ENCODE measurements at regions not wholly inside any gene's neighbourhood (a gene's known extent, or its start where the extent isn't known, plus 50 kb on each side); places are given as distances from the start of the nearest gene placed in this dataset.

DNA sequence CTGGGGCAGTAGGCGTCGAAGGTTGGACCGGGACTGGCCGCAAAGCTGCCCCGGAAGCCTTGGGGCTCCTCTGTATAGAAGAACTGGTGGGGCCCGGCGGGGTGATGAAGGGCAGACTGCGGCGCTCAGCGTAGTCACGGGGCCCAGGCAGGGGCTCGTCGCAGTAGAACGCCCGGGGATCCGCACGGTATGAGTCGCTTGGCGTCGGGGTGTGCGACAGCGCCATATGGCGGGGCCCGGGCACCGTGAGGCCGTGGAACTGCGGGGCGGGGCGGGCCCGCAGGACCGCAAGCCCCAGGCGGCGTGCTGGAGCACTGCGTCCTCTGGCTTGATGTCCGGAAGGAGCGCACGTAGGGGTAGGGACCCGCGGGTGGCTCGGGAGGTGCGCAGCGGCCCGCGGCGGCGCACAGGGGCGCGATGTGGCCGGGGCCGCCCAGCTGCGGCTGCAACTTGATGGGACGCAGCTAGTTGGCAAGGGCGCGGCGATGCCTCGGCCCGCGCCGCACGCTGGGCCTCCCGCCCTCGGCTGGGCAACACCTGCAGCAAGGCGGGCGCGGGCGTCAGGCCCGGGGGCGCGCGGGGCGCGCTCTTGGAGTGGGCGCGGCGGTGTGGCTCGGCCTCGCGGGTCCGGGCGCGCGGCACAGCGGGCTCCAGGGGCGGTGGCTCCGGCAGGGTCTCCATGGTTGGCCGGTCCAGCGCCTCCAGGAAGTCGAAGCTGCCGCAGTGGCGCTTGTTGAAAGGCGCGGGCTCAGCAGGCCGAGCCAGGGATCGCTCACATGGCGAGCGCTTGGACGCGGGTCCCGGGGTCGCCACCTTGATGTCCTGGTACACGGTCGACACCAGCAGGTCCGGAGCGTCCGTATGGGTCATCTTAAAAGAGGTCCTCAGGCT is 251.4 kb downstream of the ANKRD30B start:
- TF ChIP-seq, protein P1, sequence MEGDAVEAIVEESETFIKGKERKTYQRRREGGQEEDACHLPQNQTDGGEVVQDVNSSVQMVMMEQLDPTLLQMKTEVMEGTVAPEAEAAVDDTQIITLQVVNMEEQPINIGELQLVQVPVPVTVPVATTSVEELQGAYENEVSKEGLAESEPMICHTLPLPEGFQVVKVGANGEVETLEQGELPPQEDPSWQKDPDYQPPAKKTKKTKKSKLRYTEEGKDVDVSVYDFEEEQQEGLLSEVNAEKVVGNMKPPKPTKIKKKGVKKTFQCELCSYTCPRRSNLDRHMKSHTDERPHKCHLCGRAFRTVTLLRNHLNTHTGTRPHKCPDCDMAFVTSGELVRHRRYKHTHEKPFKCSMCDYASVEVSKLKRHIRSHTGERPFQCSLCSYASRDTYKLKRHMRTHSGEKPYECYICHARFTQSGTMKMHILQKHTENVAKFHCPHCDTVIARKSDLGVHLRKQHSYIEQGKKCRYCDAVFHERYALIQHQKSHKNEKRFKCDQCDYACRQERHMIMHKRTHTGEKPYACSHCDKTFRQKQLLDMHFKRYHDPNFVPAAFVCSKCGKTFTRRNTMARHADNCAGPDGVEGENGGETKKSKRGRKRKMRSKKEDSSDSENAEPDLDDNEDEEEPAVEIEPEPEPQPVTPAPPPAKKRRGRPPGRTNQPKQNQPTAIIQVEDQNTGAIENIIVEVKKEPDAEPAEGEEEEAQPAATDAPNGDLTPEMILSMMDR (IDR thresholded peaks at IDR 0.05), result no peak
- TF ChIP-seq POLR2A (IDR thresholded peaks at IDR 0.05) (no peak), POLR2AphosphoS5 (IDR thresholded peaks at IDR 0.05) (no peak)
